ENCODE measurements at regions not wholly inside any gene's neighbourhood (a gene's known extent, or its start where the extent isn't known, plus 50 kb on each side); places are given as distances from the start of the nearest gene placed in this dataset.

- DNase-seq: no peak
These were observed 183.3 kb upstream of the DOK6 start for GRCh38 chr18:69217196-69218000.

GRCh38 chr18:69220529-69220928, 180.2 kb upstream of the DOK6 start:
- DNase-seq: no peak

- no peak for DNase-seq
These were observed 178.6 kb upstream of the DOK6 start for GRCh38 chr18:69222089-69222488.

- DNase-seq: no peak
These were observed 173.7 kb upstream of the DOK6 start for GRCh38 chr18:69226971-69227370.

GRCh38 chr18:69230204-69230603, 170.5 kb upstream of the DOK6 start:
- no peak for DNase-seq

GRCh38 chr18:69233465-69234054, 167.1 kb upstream of the DOK6 start:
- DNase-seq: no peak

GRCh38 chr18:69239849-69240674, 160.6 kb upstream of the DOK6 start:
- no peak for DNase-seq

- DNase-seq: no peak
These were observed 154.7 kb upstream of the DOK6 start for GRCh38 chr18:69246027-69246426.

- no peak for DNase-seq
These were observed 150.2 kb upstream of the DOK6 start for GRCh38 chr18:69250305-69251151.

GRCh38 chr18:69257861-69258458, 142.7 kb upstream of the DOK6 start:
- DNase-seq: no peak

GRCh38 chr18:69259282-69259681, 141.4 kb upstream of the DOK6 start:
- DNase-seq: no peak

- DNase-seq: no peak
These were observed 139.3 kb upstream of the DOK6 start for GRCh38 chr18:69261406-69261805.

- DNase-seq: no peak
These were observed 135.0 kb upstream of the DOK6 start for GRCh38 chr18:69265656-69266055.

- DNase-seq: no peak
These were observed 132.8 kb upstream of the DOK6 start for GRCh38 chr18:69267895-69268294.

GRCh38 chr18:69282371-69282770, 118.3 kb upstream of the DOK6 start:
- no peak for DNase-seq

GRCh38 chr18:69291044-69291443, 109.6 kb upstream of the DOK6 start:
- no peak for DNase-seq

GRCh38 chr18:69291755-69292154, 108.9 kb upstream of the DOK6 start:
- no peak for DNase-seq

GRCh38 chr18:69300185-69300584, 100.5 kb upstream of the DOK6 start:
- no peak for DNase-seq

- no peak for DNase-seq
These were observed 92.1 kb upstream of the DOK6 start for GRCh38 chr18:69308619-69309018.

- DNase-seq: no peak
These were observed 74.6 kb upstream of the DOK6 start for GRCh38 chr18:69326094-69326493.

GRCh38 chr18:69328086-69328485, 72.6 kb upstream of the DOK6 start:
- DNase-seq: no peak

- DNase-seq: no peak
These were observed 70.2 kb upstream of the DOK6 start for GRCh38 chr18:69330385-69331005.
